Activated T-cell treated with anti-CD3 and anti-CD28 coated beads, Interleukin-2, amount 50 U/mL, for 48 hours (primary cell): ENCODE measurements at regions not wholly inside any gene's neighbourhood (a gene's known extent, or its start where the extent isn't known, plus 50 kb on each side); places are given as distances from the start of the nearest gene placed in this dataset.

Source experiments
- DNase-seq, 2 experiments: peaks; one replicate each; pipeline ENCODE4 v3.0.0-alpha.2; 2020

- DNase-seq: no peak
Observed at GRCh38 chr5:15447209-15447608, 52.8 kb upstream of the FBXL7 start.

GRCh38 chr5:15446552-15446951 lies 53.4 kb upstream of the FBXL7 start:
- no peak for DNase-seq

- DNase-seq: no peak
Observed at GRCh38 chr5:15442193-15442570, 57.8 kb upstream of the FBXL7 start.

- no peak for DNase-seq
Observed at GRCh38 chr5:15441433-15442192, 58.4 kb upstream of the FBXL7 start.

GRCh38 chr5:15440434-15440833 lies 59.5 kb upstream of the FBXL7 start:
- no peak for DNase-seq

GRCh38 chr5:15439801-15440200 lies 60.2 kb upstream of the FBXL7 start:
- DNase-seq: no peak

GRCh38 chr5:15433709-15434108 lies 66.3 kb upstream of the FBXL7 start:
- no peak for DNase-seq

- no peak for DNase-seq
Observed at GRCh38 chr5:15431923-15432322, 68.1 kb upstream of the FBXL7 start.

GRCh38 chr5:15425766-15426165 lies 74.2 kb upstream of the FBXL7 start:
- DNase-seq: no peak

- DNase-seq: no peak
Observed at GRCh38 chr5:15424769-15425168, 75.2 kb upstream of the FBXL7 start.

GRCh38 chr5:15421921-15422412 lies 78.0 kb upstream of the FBXL7 start:
- no peak for DNase-seq

GRCh38 chr5:15421381-15421780 lies 78.6 kb upstream of the FBXL7 start:
- no peak for DNase-seq

- DNase-seq: no peak
Observed at GRCh38 chr5:15420201-15420600, 79.8 kb upstream of the FBXL7 start.

- DNase-seq: no peak
Observed at GRCh38 chr5:15417156-15417555, 82.8 kb upstream of the FBXL7 start.

GRCh38 chr5:15406478-15406877 lies 93.5 kb upstream of the FBXL7 start:
- DNase-seq: no peak

GRCh38 chr5:15393146-15393545 lies 106.8 kb upstream of the FBXL7 start:
- no peak for DNase-seq

GRCh38 chr5:15391704-15392397 lies 108.1 kb upstream of the FBXL7 start:
- DNase-seq: no peak

GRCh38 chr5:15388866-15389265 lies 111.1 kb upstream of the FBXL7 start:
- DNase-seq: no peak

GRCh38 chr5:15387931-15388524 lies 112.0 kb upstream of the FBXL7 start:
- no peak for DNase-seq

- no peak for DNase-seq
Observed at GRCh38 chr5:15386122-15386521, 113.9 kb upstream of the FBXL7 start.

- DNase-seq: no peak
Observed at GRCh38 chr5:15385553-15385952, 114.4 kb upstream of the FBXL7 start.

- DNase-seq: no peak
Observed at GRCh38 chr5:15385037-15385436, 114.9 kb upstream of the FBXL7 start.

- DNase-seq: no peak
Observed at GRCh38 chr5:15384581-15384980, 115.4 kb upstream of the FBXL7 start.

- DNase-seq: no peak
Observed at GRCh38 chr5:15384176-15384575, 115.8 kb upstream of the FBXL7 start.
